Middle frontal gyrus (tissue), 1 donor: ENCODE measurements at regions not wholly inside any gene's neighbourhood (a gene's known extent, or its start where the extent isn't known, plus 50 kb on each side); places are given as distances from the start of the nearest gene placed in this dataset.
"Not testable (repeated sequence)": the region's sequence is repeated elsewhere in the genome, so short reads cannot be mapped to it uniquely, and the experiment has no call there.

Experiments
- DNase-seq: peaks from one replicate; pipeline ENCODE4 v3.0.0-alpha.2; 2015; ENCODE audit warnings: low spot score; ENCODE audit errors: extremely low spot score

DNA sequence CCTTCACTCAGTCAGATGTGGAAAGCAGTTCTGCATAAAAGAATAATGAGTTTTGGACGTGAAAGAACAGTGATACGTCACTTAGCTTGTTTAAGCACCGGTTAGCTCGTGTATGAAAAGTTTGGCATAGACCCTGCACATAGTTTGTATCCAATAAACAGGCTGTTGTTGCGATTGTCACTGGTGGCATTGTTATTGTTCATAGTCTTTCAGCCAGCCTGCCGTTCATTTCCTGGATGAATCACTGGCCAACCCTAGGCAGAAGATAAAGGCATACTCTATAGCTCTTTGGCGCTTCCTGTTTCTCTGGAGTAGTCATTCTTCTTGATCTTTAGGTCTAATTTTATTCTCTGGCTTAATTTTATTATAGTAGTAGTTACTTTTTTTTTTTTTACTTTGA is 57.8 kb upstream of the ANKRD30A start:
- no peak for DNase-seq

DNA sequence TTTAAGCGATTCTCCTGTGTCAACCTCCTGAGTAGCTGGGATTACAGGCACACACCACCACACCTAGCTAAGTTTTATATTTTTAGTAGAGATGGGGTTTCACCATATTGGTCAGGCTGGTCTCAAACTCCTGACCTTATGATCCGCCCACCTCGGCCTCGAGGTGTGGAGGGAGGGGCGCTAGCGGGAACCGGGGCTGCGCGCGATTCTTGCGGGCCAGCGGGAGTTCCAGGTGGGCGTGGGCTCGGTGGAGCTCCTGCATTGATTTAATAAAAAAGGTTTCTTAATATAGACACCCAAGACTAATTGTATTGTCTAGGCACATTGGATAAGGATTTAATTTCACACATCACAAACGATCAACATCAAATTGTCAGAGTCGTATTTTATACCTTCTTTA is 63.1 kb upstream of the ANKRD30A start:
- DNase-seq: not testable (repeated sequence)

DNA sequence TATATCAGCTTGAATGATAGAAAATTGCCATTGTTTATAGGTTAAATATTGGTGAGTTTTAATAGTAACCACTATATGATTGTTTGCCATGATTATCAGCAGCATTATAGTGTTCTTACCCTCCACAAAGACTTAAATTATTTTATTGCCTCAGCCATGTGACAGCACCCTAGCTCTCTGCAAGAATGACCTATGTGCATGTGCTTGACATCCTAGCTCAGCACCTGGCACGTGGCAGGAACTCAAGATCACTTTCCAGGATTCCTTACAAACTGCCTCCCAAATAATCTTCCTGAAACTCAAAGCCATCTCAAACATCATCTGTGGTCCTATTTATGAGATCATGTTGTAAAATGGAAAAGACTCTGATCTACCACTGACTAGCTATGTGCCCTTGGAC is 68.1 kb upstream of the ANKRD30A start:
- no peak for DNase-seq

DNA sequence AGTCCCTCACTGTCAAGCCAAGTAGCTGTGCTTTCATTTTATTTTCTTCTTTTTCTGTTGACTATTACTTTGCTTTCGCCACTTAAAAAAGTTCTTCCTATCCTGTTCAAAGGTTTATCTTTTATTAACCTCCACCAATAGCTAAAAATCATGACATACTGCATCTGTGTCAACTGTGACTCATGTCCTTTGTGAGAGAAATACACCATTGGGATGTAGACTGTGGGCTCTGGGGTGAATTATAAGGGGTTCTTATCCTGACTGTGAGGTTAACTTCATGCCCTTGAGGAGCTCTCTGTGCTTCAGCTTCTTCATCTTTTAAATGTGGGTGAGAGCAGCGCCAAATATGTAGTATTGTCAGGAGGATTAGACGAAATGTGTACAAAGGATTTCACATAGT is 71.9 kb upstream of the ANKRD30A start:
- DNase-seq: no peak

DNA sequence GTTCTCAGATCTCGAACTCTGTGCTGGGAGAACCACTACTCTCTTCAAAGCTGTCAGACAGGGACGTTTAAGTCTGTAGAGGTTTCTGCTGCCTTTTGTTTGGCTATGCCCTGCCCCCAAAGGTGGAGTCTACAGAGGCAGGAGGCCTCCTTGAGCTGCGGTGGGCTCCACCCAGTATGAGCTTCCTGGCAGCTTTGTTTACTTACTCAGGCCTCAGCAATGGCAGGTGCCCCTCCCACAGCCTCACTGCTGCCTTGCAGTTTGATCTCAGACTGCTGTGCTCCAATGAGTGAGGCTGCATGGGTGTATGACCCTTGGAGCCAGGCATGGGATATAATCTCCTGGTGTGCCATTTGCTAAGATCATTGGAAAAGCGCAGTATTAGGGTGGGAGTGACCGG is 75.4 kb upstream of the ANKRD30A start:
- DNase-seq: not testable (repeated sequence)

DNA sequence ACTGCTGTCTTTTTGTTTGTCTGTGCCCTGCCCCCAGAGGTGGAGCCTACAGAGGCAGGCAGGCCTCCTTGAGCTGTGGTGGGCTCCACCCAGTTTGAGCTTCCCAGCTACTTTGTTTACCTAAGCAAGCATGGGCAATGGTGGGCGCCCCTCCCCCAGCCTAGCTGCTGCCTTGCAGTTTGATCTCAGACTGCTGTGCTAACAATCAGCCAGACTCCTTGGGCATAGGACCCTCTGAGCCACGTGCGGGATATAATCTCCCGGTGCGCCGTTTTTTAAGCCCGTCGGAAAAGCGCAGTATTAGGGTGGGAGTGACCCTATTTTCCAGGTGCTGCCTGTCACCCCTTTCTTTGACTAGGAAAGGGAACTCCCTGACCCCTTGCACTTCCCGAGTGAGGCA is 81.1 kb upstream of the ANKRD30A start:
- not testable (repeated sequence) for DNase-seq

DNA sequence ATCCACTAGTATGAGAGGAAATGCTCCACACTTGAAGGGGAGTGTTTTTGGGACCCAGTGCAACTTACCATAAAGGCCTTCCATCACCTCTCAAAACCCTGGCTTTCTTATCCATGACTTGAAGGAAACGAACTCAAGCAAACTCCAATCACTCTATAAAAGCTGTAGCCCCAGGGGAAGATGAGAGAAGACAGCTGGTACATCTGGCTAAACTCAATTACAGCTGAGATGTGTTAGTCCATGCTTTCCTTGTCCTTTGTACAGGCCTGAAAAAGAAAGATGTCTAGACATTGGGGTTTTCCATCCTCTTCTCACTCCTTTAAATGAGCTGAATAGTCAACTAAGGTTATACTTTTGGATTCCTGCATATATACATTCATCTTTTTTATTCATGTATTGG is 89.5 kb upstream of the ANKRD30A start:
- DNase-seq: no peak

DNA sequence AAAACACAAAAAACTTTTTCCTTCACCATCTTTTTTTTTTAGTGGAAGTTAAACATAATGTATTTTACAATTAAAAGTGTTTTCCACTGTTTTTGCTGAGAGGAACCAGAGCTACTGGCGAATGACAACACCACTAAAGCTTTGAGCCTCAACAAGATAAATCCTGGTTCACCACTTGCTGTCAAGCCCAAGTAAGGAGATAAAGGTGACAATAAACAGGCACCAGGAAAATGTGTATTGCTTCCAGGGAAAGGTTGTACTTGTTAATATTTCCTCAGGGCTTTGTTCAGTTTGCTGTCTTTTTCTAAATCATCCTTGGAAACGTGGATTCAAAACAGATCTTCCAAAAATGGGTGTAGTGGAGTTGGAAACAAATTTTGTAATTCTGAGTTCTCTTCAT is 109.9 kb upstream of the ANKRD30A start:
- no peak for DNase-seq

DNA sequence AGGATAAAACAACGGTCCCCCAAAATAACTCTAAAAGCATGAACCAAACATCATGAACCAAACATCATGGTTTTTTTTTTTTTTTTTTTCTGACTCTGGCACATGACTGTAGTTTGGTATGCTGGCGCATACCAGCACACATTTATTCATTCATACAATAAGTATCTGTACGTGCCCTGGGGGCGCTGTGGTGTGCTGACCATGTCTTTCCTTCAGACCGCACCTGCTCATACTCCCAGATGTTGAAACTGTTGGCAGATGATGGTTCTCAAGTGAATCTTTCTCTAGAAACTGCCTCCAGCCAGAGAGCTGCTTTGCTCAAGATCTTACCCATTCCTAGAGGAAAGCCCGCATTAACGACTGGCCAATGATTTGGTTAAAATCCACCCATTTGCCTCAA is 114.7 kb upstream of the ANKRD30A start:
- DNase-seq: no peak

DNA sequence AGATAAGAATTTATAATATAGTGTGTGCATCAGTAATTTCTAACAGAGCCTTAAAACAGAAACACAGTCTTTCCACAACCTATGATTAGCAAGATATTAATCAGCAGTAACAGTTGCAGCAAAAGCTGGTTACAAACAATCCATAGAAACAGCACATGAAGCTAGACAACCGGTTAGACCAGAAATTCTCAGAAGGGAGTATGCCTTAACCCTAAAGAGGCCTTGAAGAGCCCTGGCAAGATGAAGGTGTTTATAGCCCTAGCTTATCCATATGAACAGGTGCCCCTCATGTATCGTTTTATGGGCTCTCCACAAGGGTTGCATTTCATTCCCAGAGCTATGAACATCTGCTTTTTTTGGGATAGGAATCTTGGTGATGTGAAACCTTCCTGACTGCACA is 117.1 kb upstream of the ANKRD30A start:
- not testable (repeated sequence) for DNase-seq

DNA sequence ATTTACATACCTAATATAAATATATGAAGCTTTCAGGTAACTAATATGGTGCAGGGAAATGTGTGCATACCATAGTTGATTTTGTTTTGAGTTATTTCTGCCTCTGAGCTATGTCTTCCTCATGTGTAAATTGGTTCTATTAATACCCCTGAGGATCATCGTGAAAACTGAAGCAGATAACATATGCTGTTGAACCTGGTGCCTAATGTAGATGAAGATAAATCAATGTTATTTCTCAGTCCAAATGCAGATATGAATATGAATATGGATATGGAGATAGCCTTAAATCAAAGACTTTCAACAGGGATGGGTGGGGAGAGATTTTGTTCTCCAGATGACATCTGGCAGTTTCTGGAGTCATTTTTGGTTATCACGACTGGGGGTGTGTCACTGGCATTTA is 122.3 kb upstream of the ANKRD30A start:
- no peak for DNase-seq

DNA sequence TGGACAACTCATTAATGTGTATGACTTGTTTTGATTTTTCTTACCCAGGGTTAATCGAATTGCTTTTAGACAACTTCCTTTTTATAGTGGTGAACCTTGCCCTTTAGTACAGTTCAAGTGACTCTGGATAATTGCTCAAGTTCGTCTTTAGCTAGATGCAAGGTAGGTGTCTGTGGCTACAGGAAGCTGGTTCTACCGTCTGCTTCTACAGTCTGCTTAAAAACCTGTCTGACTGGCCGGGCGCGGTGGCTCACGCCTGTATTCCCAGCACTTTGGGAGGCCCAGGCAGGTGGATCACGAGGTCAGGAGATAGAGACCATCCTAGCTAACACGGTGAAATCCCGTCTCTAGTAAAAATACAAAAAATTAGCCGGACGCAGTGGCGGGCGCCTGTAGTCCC is 129.6 kb upstream of the ANKRD30A start:
- DNase-seq: not testable (repeated sequence)

DNA sequence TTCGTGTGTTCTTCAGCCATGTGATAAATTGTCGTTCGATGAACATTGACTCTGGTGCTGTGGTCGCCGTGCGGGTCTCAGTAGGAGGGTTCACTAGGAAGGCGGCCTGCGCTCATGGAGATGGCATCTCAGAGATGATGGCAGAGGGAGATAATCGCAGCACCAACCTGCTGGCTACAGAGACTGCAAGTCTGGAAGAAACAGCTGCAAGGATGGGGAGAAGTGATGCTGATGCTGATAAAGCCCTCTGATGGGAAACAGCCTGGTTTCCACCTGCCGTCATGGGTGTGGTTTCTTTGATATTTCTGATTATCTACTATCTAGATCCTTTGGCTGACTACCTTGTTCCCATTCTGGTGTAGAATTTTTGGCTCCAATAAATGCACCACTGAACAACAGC is 130.5 kb upstream of the ANKRD30A start:
- DNase-seq: no peak

DNA sequence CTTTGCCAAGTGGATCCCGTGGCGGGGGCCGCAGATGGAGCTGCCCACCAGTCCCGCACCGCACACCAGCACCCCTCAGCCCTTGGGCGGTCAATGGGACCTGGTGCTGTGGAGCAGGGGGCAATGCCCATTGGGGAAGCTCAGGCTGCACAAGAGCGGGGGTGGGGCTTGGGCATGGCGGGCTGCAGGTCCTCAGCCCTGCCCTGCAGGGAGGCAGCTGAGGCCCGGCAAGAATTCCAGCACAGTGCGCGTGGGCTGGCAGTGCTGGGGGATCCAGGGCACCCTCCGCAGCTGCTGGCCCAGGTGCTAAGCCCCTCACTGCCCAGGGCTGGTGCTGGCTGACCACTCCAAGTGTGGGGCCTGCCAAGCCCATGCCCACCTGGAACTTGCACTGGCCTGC is 136.2 kb upstream of the ANKRD30A start:
- no peak for DNase-seq

DNA sequence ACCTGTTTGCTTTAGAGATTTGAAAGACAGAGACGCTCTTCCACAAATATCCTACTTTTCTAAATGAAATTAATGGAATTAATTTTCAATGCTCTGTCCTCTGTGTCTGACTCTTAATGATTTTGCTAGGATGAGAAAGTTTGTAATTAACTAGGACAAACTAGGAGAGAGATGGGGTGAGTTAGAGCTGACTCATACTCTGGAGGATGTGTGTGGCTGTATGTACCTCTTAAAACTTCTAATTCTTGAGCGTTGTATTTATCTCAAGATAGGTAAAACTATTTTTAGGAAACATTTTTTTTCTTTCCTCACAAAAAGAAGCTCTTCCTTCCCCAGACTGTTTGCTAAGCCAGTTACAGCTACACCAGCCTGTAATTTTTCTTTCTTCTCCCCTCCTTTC is 178.8 kb upstream of the ANKRD30A start:
- no peak for DNase-seq

DNA sequence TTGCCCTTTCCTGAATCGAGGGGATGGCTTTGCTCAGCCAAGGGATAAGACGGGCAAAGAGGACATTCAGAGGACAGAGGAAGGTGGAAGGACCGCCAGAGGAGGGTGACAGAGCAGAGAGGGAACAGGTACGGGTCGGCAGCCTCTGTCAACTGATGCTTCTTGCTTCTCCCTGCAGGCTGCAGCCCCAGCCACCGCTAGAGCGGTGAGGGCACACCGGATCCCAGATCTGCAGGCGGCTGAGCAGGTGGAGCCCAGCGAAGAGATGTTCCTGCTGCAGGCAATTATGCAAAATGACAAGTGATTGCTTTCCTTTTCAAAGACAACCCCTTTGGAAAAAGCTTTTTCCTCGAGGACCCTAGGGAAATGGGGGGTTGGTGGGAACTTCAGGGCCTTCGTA is 181.9 kb upstream of the ANKRD30A start:
- no peak for DNase-seq

DNA sequence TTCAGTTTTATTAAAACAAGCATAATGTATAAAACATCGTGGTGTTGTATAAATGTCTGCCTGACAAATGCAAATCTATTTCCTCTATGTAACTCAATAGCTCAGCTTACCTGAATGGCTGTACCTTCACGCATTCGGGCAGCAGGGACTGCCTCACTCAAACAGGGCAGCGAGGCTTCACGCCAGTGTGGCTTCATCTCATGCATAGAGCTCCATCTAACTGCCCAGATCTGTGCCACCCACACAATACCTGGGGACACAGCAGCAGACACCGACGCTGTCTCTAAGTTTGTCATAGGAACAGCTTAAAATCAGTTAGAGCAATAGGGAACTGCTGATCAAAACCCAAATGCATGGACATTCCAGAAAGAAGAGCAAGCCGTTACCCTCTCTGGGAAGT is 182.8 kb upstream of the ANKRD30A start:
- no peak for DNase-seq

DNA sequence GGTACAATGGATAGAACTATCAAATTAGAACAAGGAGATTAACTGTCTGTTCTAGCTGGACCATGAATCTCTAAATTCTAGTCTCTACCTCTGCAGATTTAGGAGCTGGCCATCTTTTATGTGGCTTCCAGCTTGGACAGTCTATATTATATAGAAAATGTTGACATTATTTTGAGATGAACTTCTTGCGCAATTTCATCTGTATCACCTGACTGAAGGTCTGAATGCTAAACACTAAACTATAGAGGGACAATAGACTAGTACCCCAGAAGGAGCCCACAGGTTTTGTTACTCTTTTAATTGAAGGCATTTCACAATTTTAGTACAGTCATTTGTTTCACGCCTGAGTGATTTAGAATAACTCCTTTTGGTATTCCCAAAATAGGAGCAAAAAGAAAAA is 222.4 kb upstream of the ANKRD30A start:
- DNase-seq: no peak

DNA sequence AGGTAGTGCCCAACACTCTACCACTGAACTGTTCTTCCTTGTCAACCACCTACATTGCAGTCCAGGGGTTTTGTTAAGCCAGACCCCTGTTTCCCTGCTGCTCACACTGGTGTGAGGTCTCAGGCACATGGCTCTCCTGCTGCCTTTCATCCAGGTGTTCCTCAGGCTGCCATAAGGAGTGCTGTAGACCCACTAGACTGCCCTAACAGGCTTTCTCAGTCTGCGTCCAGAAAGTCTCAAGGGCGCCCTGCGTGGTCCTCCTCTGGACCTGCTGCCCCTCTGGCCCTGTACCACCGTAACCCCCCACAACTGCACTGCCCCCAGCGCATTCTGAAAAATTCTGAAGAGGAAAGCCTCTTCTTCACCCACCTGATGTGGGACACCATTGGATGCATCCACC is 225.7 kb upstream of the ANKRD30A start:
- no peak for DNase-seq

DNA sequence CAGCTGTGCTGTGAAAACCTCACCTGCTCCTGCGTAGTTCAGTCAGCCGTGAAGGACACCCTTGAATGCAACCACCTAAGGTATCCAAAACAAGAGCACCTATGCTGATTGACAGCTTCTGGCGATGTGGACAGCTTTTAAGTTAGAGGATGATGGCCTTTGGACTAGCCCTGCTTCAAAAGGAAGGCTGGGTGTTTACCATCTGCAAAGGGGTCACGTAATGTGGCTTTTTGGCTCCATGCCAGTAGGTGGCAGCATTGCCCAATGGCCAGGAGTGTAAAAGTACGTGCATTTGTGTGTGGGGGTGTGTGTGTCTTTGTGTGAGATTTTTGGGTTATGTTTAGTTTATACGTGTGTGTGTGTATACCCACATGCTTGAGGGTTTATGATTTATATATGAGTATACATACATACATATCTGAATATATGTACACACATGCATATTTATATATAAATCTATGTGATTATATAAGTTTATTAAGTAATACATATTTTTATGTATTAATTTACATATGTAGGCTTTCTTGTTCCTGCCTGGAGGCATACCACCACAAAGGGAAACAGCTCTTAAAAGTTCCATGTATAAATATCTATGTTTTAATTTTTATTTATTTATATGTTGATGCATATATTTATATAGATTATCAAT is 236.3 kb upstream of the ANKRD30A start:
- DNase-seq: no peak

DNA sequence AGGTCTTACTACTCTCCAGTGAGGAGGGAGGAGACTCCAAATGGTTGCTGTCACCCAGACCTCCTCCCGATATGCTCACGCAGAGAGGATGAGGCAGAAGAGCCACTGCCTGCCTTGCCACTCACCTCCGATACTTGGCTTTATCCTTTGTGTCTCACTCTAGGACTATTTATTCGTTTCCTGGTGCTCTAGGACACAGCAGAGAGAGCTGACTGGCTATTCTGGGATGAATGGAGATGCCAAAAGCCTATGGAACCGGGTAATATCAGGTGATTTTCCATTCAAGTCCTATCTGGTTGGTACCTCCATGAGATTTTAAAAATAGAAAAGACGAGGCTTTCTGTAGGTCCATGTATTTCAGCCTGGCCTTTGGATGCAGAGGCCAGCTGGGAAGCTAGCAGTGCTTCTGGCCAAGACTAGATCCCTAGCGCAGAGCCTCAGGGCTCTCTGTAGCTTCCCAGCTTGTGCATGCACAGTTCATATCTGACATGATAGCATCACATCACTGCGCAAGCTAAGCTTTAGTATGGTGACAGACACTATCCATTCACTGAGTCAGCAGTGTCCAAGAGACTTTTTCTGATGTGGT is 239.0 kb upstream of the ANKRD30A start:
- no peak for DNase-seq

DNA sequence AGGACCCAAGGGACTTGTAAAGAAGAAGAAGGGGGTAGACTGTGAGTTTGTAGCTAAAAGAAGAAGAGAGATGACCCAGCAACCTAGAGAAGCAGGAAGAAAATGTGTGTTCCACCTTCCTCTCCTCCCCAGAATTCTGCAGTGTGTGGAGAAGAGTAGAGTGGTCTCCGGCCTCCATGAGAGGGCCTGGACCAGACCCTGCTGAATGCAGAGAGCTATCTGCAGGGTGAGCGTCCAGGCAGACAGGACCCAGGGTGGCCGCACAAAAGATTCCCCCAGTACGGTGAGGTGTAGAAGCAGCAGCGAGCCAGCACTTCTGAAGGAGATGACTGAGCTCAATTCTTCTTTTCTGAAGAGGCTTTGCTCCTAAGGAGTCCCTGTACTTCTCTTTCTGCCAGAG is 239.7 kb upstream of the ANKRD30A start:
- DNase-seq: no peak

DNA sequence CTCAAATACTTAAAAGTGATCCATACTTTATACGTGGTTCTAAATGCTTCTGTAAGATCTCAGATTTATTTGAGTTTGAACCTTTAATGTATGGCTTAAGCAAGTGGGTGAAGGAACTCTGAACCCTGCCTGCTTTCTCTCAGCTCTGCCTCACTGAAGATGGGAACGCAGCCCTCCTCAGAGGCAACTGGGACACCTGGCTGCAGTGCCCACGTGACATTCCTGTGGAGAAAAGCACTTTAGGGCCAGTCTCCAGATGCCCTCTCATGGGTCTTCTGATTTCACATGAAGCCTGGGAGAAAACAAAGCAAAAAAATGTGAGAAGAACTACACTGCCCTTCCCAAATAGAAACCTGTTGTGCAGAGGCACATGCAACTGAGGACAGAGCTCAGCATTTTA is 242.6 kb upstream of the ANKRD30A start:
- no peak for DNase-seq

DNA sequence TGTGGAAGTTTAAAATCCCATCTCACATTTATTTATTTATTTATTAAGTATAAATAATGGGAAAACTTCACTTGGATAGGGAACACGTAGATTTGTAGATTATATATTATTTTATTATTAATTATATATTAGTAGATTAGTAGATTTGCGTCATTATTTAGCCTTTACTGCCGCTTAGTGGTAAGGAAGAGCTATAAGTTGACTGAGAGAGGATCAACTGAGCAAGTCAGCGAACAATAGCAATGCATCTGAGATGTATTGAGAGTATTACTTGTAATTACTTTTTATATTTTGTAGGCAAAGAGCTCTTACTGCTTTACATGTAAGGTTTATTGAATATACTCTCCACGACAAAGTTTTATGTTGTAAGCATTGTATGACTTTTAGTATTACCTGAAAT is 244.5 kb upstream of the ANKRD30A start:
- no peak for DNase-seq
